HCT116 (cell line): ENCODE measurements at regions not wholly inside any gene's neighbourhood (a gene's known extent, or its start where the extent isn't known, plus 50 kb on each side); places are given as distances from the start of the nearest gene placed in this dataset.

Source experiments
- ATAC-seq: fragments of 200-7000 bp; cut with Tn5 transposase; 2 replicates; pipeline ENCODE4 v1.9.1; 2020; ENCODE audit warnings: mild to moderate bottlenecking, moderate library complexity
- BruUV-seq: library from RNA; stranded (reverse); fragments of 400-500 nt; replicated peaks from 2 replicates; lab custom pipeline; 2021; lab: Mats Ljungman, UMichigan
- CTCF ChIA-PET: fragments of 300-600 bp; sonication (Branson Sonifier 250); formaldehyde crosslinking; loops from one replicate; lab custom pipeline; 2021; ENCODE audit warnings: antibody characterized with exemption; lab: Charles Lee
- POLR2A ChIA-PET: fragments of 300-600, 350-600 bp; sonication (Branson Sonifier 250); formaldehyde crosslinking; loops from one replicate; lab custom pipeline; 2021; ENCODE audit warnings: antibody characterized with exemption; lab: Charles Lee
- RAD21 ChIA-PET, 2 experiments: fragments of 300-600 bp; sonication (Branson Sonifier 250); formaldehyde crosslinking; loops; one replicate each; lab custom pipeline; 2023; ENCODE audit warnings: low total read pairs in 2 of 2; ENCODE audit not compliant: uncharacterized antibody in 2 of 2, unreplicated experiment in 2 of 2, low non-redundant PET in 1 of 2; lab: Charles Lee
- DNase-seq: peaks from one replicate; pipeline ENCODE4 v3.0.0-alpha.2; 2010; ENCODE audit warnings: low read depth, low spot score
- H2AFZ ChIP-seq: fragments of 200-600 bp; shearing (Covaris generic), sonication (generic); 2 replicates; pipeline ENCODE4 v1.6.1; 2017; ENCODE audit warnings: low read depth, mixed run types, mixed read lengths, antibody characterized with exemption, low read length; ENCODE audit not compliant: poor library complexity, severe bottlenecking
- H3K27ac ChIP-seq: 2 replicates; pipeline ENCODE4 v1.5.1; 2012; ENCODE audit warnings: low read depth, low read length
- H3K27me3 ChIP-seq: fragments of 200-600 bp; sonication (generic); 2 replicates; pipeline ENCODE4 v1.6.1; 2016; ENCODE audit warnings: mixed run types, low read length, mixed read lengths; ENCODE audit not compliant: insufficient read depth
- H3K36me3 ChIP-seq, 2 experiments: fragments of 200-500 bp in 1 of 2; fragments of 200-600 bp in 1 of 2; sonication (Bioruptor generic) in 1 of 2; sonication (generic) in 1 of 2; 2 replicates each; pipeline versions ENCODE4 v1.5.1 to v1.6.1; 2014 to 2016; ENCODE audit warnings: low read length in 2 of 2, inconsistent platforms in 1 of 2, mixed read lengths in 1 of 2, mixed run types in 1 of 2; ENCODE audit not compliant: insufficient read depth in 2 of 2, control insufficient read depth in 1 of 2
- H3K4me1 ChIP-seq, 2 experiments: fragments of 200-600 bp in 1 of 2; sonication (generic) in 1 of 2; 2 replicates each; pipeline versions ENCODE4 v1.5.1 to v1.6.1; 2012 to 2017; ENCODE audit warnings: low read length in 2 of 2, inconsistent platforms in 1 of 2, mild to moderate bottlenecking in 1 of 2, mixed read lengths in 1 of 2, mixed run types in 1 of 2, moderate library complexity in 1 of 2; ENCODE audit not compliant: insufficient read depth in 2 of 2, control insufficient read depth in 1 of 2
- H3K4me2 ChIP-seq: fragments of 200-600 bp; sonication (generic); 2 replicates; pipeline ENCODE4 v1.6.1; 2017; ENCODE audit warnings: mixed run types, low read length, mixed read lengths
- H3K4me3 ChIP-seq, 2 experiments: fragments of 200-600 bp in 1 of 2; sonication (generic) in 1 of 2; replicated peaks in 1 of 2; 2 replicates each; pipeline ENCODE4 v1.5.1; 2011 to 2016; ENCODE audit warnings: low read length in 2 of 2, control low read depth in 1 of 2, low read depth in 1 of 2, mild to moderate bottlenecking in 1 of 2, mixed read lengths in 1 of 2, mixed run types in 1 of 2
- H3K79me2 ChIP-seq: fragments of 200-600 bp; sonication (generic); 2 replicates; pipeline ENCODE4 v1.6.1; 2017; ENCODE audit warnings: mild to moderate bottlenecking, mixed run types, low read length, moderate library complexity, mixed read lengths; ENCODE audit not compliant: insufficient read depth
- H3K9ac ChIP-seq: fragments of 200-600 bp; sonication (generic); 2 replicates; pipeline ENCODE4 v1.6.1; 2016; ENCODE audit warnings: low read length, mixed read lengths
- H3K9me2 ChIP-seq: fragments of 200-600 bp; sonication (generic), shearing (Covaris generic); 2 replicates; pipeline ENCODE4 v1.6.1; 2017; ENCODE audit warnings: mixed run types, mild to moderate bottlenecking, moderate library complexity; ENCODE audit not compliant: insufficient read depth
- H3K9me3 ChIP-seq, 2 experiments: fragments of 200-500 bp in 1 of 2; fragments of 200-600 bp in 1 of 2; sonication (Bioruptor generic) in 1 of 2; sonication (generic) in 1 of 2; 2 replicates each; pipeline ENCODE4 v1.6.1; 2014 to 2017; ENCODE audit warnings: low read length in 2 of 2, mixed read lengths in 2 of 2, inconsistent platforms in 1 of 2, low read depth in 1 of 2, mild to moderate bottlenecking in 1 of 2, mixed run types in 1 of 2, moderate library complexity in 1 of 2; ENCODE audit not compliant: control insufficient read depth in 1 of 2, insufficient read depth in 1 of 2
- H4K20me1 ChIP-seq: fragments of 200-600 bp; sonication (generic), shearing (Covaris generic); 2 replicates; pipeline ENCODE4 v1.6.1; 2017; ENCODE audit warnings: mixed run types, mild to moderate bottlenecking, moderate library complexity; ENCODE audit not compliant: insufficient read depth
- CBX3 ChIP-seq: IDR thresholded peaks from 2 replicates; pipeline ENCODE4 v1.6.1; 2012; ENCODE audit warnings: low read depth
- CEBPB ChIP-seq: IDR thresholded peaks from 2 replicates; pipeline ENCODE4 v1.6.1; 2012; ENCODE audit warnings: low read depth
- EGR1 ChIP-seq: IDR thresholded peaks from 2 replicates; pipeline ENCODE4 v1.6.1; 2012; ENCODE audit warnings: low read depth
- ELF1 ChIP-seq: IDR thresholded peaks from 2 replicates; pipeline ENCODE4 v1.6.1; 2012; ENCODE audit warnings: low read depth, borderline replicate concordance
- EZH2 ChIP-seq: fragments of 200-600 bp; sonication (generic); IDR thresholded peaks from 2 replicates; pipeline ENCODE4 v1.6.1; 2017; ENCODE audit warnings: antibody characterized with exemption, mixed run types
- FOSL1 ChIP-seq: IDR thresholded peaks from 2 replicates; pipeline ENCODE4 v1.6.1; 2012; ENCODE audit warnings: low read depth
- POLR2A ChIP-seq: IDR thresholded peaks from 2 replicates; pipeline ENCODE4 v1.7.0; 2011; ENCODE audit warnings: borderline replicate concordance; ENCODE audit not compliant: insufficient read depth, insufficient read length; ENCODE audit errors: extremely low read depth
- SIN3A ChIP-seq: IDR thresholded peaks from 2 replicates; pipeline ENCODE4 v1.6.1; 2012; ENCODE audit warnings: low read depth
- SP1 ChIP-seq: IDR thresholded peaks from 2 replicates; pipeline ENCODE4 v1.6.1; 2012; ENCODE audit warnings: low read depth
- SRF ChIP-seq: IDR thresholded peaks from 2 replicates; pipeline ENCODE4 v1.6.1; 2012; ENCODE audit warnings: low read depth
- YY1 ChIP-seq: IDR thresholded peaks from 2 replicates; pipeline ENCODE4 v1.6.1; 2011; ENCODE audit warnings: low read length, low read depth, moderate library complexity, mild to moderate bottlenecking; ENCODE audit not compliant: insufficient replicate concordance; ENCODE audit errors: extremely low read depth
- ZFX ChIP-seq: fragments of 450-650 bp; IDR thresholded peaks from 2 replicates; pipeline ENCODE4 v1.6.1; 2017
- intact Hi-C: fragments of 100-400 bp; cut with micrococcal nuclease; formaldehyde crosslinking; loops from 2 replicates; pipeline ENCODE4 v1.10.0; 2022
- TF ChIP-seq, protein P1 (sequence below): IDR thresholded peaks from 2 replicates; pipeline ENCODE4 v1.6.1; 2012
- TF ChIP-seq, protein P2 (sequence below), 3 experiments: fragments of 200-600 bp in 1 of 3; sonication (generic) in 1 of 3; IDR thresholded peaks in 2 of 3; conservative IDR thresholded peaks in 1 of 3; 2 replicates each; pipeline ENCODE4 v1.5.1; 2012 to 2017; ENCODE audit warnings: low read depth in 2 of 3, low read length in 2 of 3, antibody characterized with exemption in 1 of 3, borderline replicate concordance in 1 of 3, control low read depth in 1 of 3, mild to moderate bottlenecking in 1 of 3, mixed read lengths in 1 of 3, mixed run types in 1 of 3, moderate library complexity in 1 of 3; ENCODE audit not compliant: insufficient read depth in 1 of 3
- TF ChIP-seq, protein P3 (sequence below): IDR thresholded peaks from 2 replicates; pipeline ENCODE4 v1.6.1; 2011; ENCODE audit warnings: mild to moderate bottlenecking, low read length, moderate library complexity; ENCODE audit not compliant: insufficient replicate concordance; ENCODE audit errors: extremely low read depth

DNA sequence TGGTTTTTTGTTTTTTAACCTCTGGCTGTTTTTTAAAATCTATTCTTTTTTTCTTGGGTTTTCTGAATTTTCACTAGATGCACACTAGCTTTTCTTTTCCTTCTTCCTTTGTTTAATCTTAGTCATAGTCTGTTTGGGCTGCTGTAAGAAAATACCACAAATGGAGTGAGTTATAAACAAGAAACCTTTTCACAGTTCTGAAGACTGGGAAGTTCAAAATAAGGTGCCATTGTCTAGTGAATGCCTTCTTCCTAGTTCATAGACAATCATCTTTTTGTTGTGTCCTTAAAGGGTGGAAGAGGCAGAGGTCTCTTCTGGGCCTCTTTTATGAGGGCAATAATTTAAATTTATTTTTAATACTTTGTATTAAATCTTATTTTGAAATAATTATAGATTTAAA, 532.9 kb upstream of the ANO5 start:
- TF ChIP-seq ZFX (no peak), YY1 (no peak)
- TF ChIP-seq, protein P1, sequence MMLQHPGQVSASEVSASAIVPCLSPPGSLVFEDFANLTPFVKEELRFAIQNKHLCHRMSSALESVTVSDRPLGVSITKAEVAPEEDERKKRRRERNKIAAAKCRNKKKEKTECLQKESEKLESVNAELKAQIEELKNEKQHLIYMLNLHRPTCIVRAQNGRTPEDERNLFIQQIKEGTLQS: no peak
- TF ChIP-seq, all 23 proteins: peak for 0
- POLR2A ChIA-PET: no interaction called here
- Histone ChIP-seq H3K36me3 (no peaks in the 10 kb centered on the region), H3K9me3 (peaks cover 4 to 15% of the 10 kb centered on the region in 2 experiments; a peak in 2 of 4 replicates), H3K4me1 (no peaks in the 10 kb centered on the region), H3K9me2 (no peaks in the 10 kb centered on the region), H3K27ac (no peak overlapping the region), H3K9ac (no peak overlapping the region), H3K4me2 (no peak overlapping the region), H3K4me3 (no peak overlapping the region), H2AFZ (no peak overlapping the region), H3K79me2 (no peaks in the 10 kb centered on the region), H4K20me1 (no peaks in the 10 kb centered on the region), H3K27me3 (no peaks in the 10 kb centered on the region)
- no TSS peak for BruUV-seq
- ATAC-seq: no peak
- CTCF ChIA-PET: no interaction called here
- DNase-seq: no peak
- intact Hi-C loops: no loop called here
- RAD21 ChIA-PET: no interaction called here

DNA sequence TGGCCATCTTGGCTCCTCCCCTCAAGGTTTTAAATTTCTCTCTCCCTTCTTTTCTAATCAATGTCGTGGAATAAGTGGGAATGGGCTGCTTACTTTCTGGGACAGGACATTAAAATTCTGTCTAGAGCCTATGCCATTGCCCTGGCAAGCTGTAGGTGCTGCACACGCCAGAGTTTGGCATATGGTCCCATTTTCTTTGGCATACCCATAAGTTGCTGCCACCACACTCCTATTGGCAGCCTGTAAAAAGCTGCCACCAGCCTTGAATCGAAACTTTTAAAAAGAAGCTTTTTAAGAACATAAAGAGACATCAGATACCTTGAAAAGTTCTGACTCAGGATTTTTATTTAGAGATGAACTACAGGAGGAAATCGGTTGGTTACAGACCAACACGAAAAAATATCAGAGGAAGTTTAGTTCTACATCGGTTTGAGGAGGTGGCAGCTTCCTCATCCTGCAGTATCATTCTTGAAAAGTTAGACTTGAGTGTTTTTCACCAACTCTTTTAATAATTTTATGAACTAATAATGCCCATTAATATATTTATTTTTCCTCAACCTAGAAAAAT, 517.8 kb upstream of the ANO5 start:
- BruUV-seq: no TSS peak
- ATAC-seq: no peak
- ChIA-PET CTCF (no interaction called here), POLR2A (no interaction called here), RAD21 (no interaction called here)
- Histone ChIP-seq H4K20me1 (no peaks in the 10 kb centered on the region), H3K9me3 (peaks cover 5 to 16% of the 10 kb centered on the region in 2 experiments; a peak in 2 of 4 replicates), H3K36me3 (no peaks in the 10 kb centered on the region), H3K9ac (no peak overlapping the region), H3K79me2 (no peaks in the 10 kb centered on the region), H3K4me2 (no peak overlapping the region), H3K27ac (no peak overlapping the region), H3K4me1 (no peaks in the 10 kb centered on the region), H2AFZ (no peak overlapping the region), H3K4me3 (no peak overlapping the region), H3K27me3 (no peaks in the 10 kb centered on the region), H3K9me2 (no peaks in the 10 kb centered on the region)
- no peak for DNase-seq
- intact Hi-C loops: no loop called here
- TF ChIP-seq POLR2A (no peak), CEBPB (no peak), ELF1 (no peak), SIN3A (no peak), CBX3 (no peak), FOSL1 (no peak), SP1 (no peak), EGR1 (no peak), YY1 (no peak), SRF (no peak), ZFX (no peak), EZH2 (no peak)
- TF ChIP-seq, protein P1: no peak
- TF ChIP-seq, protein P2, sequence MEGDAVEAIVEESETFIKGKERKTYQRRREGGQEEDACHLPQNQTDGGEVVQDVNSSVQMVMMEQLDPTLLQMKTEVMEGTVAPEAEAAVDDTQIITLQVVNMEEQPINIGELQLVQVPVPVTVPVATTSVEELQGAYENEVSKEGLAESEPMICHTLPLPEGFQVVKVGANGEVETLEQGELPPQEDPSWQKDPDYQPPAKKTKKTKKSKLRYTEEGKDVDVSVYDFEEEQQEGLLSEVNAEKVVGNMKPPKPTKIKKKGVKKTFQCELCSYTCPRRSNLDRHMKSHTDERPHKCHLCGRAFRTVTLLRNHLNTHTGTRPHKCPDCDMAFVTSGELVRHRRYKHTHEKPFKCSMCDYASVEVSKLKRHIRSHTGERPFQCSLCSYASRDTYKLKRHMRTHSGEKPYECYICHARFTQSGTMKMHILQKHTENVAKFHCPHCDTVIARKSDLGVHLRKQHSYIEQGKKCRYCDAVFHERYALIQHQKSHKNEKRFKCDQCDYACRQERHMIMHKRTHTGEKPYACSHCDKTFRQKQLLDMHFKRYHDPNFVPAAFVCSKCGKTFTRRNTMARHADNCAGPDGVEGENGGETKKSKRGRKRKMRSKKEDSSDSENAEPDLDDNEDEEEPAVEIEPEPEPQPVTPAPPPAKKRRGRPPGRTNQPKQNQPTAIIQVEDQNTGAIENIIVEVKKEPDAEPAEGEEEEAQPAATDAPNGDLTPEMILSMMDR (IDR thresholded peaks at IDR 0.05 in 2 of 3, conservative IDR thresholded peaks at IDR 0.05 in 1 of 3; ENCODE audit: borderline replicate concordance in 1 of 3, insufficient read depth in 1 of 3, low read depth in 2 of 3, low read length in 2 of 3): no peak
- TF ChIP-seq, protein P3, sequence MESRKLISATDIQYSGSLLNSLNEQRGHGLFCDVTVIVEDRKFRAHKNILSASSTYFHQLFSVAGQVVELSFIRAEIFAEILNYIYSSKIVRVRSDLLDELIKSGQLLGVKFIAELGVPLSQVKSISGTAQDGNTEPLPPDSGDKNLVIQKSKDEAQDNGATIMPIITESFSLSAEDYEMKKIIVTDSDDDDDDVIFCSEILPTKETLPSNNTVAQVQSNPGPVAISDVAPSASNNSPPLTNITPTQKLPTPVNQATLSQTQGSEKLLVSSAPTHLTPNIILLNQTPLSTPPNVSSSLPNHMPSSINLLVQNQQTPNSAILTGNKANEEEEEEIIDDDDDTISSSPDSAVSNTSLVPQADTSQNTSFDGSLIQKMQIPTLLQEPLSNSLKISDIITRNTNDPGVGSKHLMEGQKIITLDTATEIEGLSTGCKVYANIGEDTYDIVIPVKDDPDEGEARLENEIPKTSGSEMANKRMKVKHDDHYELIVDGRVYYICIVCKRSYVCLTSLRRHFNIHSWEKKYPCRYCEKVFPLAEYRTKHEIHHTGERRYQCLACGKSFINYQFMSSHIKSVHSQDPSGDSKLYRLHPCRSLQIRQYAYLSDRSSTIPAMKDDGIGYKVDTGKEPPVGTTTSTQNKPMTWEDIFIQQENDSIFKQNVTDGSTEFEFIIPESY: no peak
